HepG2 (cell line): ENCODE measurements at regions not wholly inside any gene's neighbourhood (a gene's known extent, or its start where the extent isn't known, plus 50 kb on each side); places are given as distances from the start of the nearest gene placed in this dataset.

Experiments used
- EHMT2 ChIP-seq: fragments of 200-600 bp; sonication (generic); IDR thresholded peaks from 2 replicates; pipeline ENCODE4 v1.7.0; 2017; ENCODE audit warnings: antibody characterized with exemption, low read depth, low read length, borderline replicate concordance
- HDAC6 ChIP-seq: fragments of 200-600 bp; sonication (generic); IDR thresholded peaks from 2 replicates; pipeline ENCODE4 v1.7.0; 2017; ENCODE audit warnings: mild to moderate bottlenecking, antibody characterized with exemption, low read length, low read depth
- KLF12 ChIP-seq: sonication (generic); formaldehyde crosslinking; IDR thresholded peaks from 2 replicates; pipeline ENCODE4 v1.4.0; 2020; ENCODE audit warnings: missing genetic modification reagents, borderline replicate concordance
- PAWR ChIP-seq: sonication (generic); formaldehyde crosslinking; IDR thresholded peaks from 2 replicates; pipeline ENCODE4 v1.4.0; 2020; ENCODE audit warnings: missing genetic modification reagents, mild to moderate bottlenecking, borderline replicate concordance
- SUZ12 ChIP-seq: fragments of 150-350 bp; IDR thresholded peaks from 2 replicates; pipeline ENCODE4 v1.6.1; 2014; ENCODE audit warnings: low read depth, low read length
- TAF15 ChIP-seq: fragments of 200-400 bp; formaldehyde crosslinking; IDR thresholded peaks from one replicate; pipeline ENCODE4 v1.6.1; 2018; ENCODE audit warnings: mild to moderate bottlenecking, low read depth, low read length; ENCODE audit not compliant: poor library complexity, severe bottlenecking
- TFAP4 ChIP-seq: sonication (generic); IDR thresholded peaks from 2 replicates; pipeline ENCODE4 v1.6.1; 2016; ENCODE audit warnings: low read depth, borderline replicate concordance
- ZBTB14 ChIP-seq: sonication (generic); formaldehyde crosslinking; IDR thresholded peaks from 2 replicates; pipeline ENCODE4 v1.4.0; 2020; ENCODE audit warnings: missing genetic modification reagents
- ZNF547 ChIP-seq: sonication (generic); formaldehyde crosslinking; IDR thresholded peaks from 2 replicates; pipeline ENCODE4 v1.5.1; 2020; ENCODE audit warnings: mild to moderate bottlenecking, missing genetic modification reagents
- ZZZ3 ChIP-seq: sonication (generic); formaldehyde crosslinking; IDR thresholded peaks from 2 replicates; pipeline ENCODE4 v1.4.0; 2020; ENCODE audit warnings: missing genetic modification reagents, mild to moderate bottlenecking, borderline replicate concordance
- TF ChIP-seq, protein P1 (sequence below): sonication (generic); formaldehyde crosslinking; IDR thresholded peaks from 2 replicates; pipeline ENCODE4 v1.5.0; 2020; ENCODE audit warnings: mild to moderate bottlenecking, missing genetic modification reagents, moderate library complexity
- TF ChIP-seq, protein P2 (sequence below): sonication (generic); formaldehyde crosslinking; IDR thresholded peaks from 2 replicates; pipeline ENCODE4 v1.4.0; 2020; ENCODE audit warnings: mild to moderate bottlenecking, missing genetic modification reagents, borderline replicate concordance

DNA sequence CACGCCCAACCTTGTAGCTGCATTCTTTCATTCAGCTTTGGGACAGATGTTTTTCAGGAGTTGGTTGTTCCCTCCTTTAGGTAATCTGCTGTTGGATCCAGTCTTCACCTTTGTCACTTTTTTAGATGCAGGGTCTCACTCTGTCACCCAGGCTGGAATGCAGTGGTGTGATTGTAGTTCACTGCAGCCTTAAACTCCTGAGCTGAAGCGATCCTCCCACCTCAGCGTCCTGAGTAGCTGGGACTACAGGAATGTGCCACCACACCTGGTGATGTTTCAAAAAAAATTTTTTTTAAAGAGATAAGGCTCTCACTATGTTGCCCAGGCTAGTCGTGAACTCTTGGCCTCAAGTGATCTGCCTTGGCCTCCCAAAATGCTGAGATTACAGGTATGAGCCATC is 164.3 kb downstream of the KTN1 start:
- no peak for TF ChIP-seq TFAP4
- no peak for TF ChIP-seq ZZZ3 (CRISPR knock-in tag)
- no peak for TF ChIP-seq SUZ12
- no peak for TF ChIP-seq EHMT2
- no peak for TF ChIP-seq ZBTB14 (CRISPR knock-in tag)
- TF ChIP-seq KLF12, result no peak
- TF ChIP-seq HDAC6, result no peak
- TF ChIP-seq PAWR (CRISPR knock-in tag), result no peak
- TF ChIP-seq, protein P1, sequence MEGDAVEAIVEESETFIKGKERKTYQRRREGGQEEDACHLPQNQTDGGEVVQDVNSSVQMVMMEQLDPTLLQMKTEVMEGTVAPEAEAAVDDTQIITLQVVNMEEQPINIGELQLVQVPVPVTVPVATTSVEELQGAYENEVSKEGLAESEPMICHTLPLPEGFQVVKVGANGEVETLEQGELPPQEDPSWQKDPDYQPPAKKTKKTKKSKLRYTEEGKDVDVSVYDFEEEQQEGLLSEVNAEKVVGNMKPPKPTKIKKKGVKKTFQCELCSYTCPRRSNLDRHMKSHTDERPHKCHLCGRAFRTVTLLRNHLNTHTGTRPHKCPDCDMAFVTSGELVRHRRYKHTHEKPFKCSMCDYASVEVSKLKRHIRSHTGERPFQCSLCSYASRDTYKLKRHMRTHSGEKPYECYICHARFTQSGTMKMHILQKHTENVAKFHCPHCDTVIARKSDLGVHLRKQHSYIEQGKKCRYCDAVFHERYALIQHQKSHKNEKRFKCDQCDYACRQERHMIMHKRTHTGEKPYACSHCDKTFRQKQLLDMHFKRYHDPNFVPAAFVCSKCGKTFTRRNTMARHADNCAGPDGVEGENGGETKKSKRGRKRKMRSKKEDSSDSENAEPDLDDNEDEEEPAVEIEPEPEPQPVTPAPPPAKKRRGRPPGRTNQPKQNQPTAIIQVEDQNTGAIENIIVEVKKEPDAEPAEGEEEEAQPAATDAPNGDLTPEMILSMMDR (CRISPR knock-in tag), result no peak
- no peak for TF ChIP-seq TAF15
- TF ChIP-seq ZNF547 (CRISPR knock-in tag), result no peak
- TF ChIP-seq, protein P2, sequence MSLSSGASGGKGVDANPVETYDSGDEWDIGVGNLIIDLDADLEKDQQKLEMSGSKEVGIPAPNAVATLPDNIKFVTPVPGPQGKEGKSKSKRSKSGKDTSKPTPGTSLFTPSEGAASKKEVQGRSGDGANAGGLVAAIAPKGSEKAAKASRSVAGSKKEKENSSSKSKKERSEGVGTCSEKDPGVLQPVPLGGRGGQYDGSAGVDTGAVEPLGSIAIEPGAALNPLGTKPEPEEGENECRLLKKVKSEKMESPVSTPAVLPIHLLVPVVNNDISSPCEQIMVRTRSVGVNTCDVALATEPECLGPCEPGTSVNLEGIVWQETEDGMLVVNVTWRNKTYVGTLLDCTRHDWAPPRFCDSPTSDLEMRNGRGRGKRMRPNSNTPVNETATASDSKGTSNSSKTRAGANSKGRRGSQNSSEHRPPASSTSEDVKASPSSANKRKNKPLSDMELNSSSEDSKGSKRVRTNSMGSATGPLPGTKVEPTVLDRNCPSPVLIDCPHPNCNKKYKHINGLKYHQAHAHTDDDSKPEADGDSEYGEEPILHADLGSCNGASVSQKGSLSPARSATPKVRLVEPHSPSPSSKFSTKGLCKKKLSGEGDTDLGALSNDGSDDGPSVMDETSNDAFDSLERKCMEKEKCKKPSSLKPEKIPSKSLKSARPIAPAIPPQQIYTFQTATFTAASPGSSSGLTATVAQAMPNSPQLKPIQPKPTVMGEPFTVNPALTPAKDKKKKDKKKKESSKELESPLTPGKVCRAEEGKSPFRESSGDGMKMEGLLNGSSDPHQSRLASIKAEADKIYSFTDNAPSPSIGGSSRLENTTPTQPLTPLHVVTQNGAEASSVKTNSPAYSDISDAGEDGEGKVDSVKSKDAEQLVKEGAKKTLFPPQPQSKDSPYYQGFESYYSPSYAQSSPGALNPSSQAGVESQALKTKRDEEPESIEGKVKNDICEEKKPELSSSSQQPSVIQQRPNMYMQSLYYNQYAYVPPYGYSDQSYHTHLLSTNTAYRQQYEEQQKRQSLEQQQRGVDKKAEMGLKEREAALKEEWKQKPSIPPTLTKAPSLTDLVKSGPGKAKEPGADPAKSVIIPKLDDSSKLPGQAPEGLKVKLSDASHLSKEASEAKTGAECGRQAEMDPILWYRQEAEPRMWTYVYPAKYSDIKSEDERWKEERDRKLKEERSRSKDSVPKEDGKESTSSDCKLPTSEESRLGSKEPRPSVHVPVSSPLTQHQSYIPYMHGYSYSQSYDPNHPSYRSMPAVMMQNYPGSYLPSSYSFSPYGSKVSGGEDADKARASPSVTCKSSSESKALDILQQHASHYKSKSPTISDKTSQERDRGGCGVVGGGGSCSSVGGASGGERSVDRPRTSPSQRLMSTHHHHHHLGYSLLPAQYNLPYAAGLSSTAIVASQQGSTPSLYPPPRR (CRISPR knock-in tag), result no peak
